NB4 (cell line): ENCODE measurements at regions not wholly inside any gene's neighbourhood (a gene's known extent, or its start where the extent isn't known, plus 50 kb on each side); places are given as distances from the start of the nearest gene placed in this dataset.

Experiments
- DNase-seq: peaks from one replicate; pipeline ENCODE4 v3.0.0; 2010; ENCODE audit warnings: low read depth
- H3K4me3 ChIP-seq: one replicate; pipeline ENCODE4 v1.5.1; 2011; ENCODE audit warnings: mild to moderate bottlenecking, low read depth, low read length, moderate library complexity
- CTCF ChIP-seq: IDR thresholded peaks from one replicate; pipeline ENCODE4 v1.5.1; 2012; ENCODE audit warnings: low read depth, low read length
- MYC ChIP-seq: IDR thresholded peaks from 2 replicates; pipeline ENCODE4 v1.6.1; 2011; ENCODE audit warnings: low read depth, low read length
- POLR2A ChIP-seq: IDR thresholded peaks from 2 replicates; pipeline ENCODE4 v1.6.1; 2011; ENCODE audit warnings: mild to moderate bottlenecking; ENCODE audit not compliant: insufficient read length; ENCODE audit errors: extremely low read depth
- TF ChIP-seq, protein P1 (sequence below): IDR thresholded peaks from 2 replicates; pipeline ENCODE4 v1.6.1; 2011; ENCODE audit warnings: low read depth, low read length

GRCh38 chr11:120055646-120056045 lies 82.3 kb downstream of the TRIM29 start:
- no peak for DNase-seq
- TF ChIP-seq CTCF (no peak), POLR2A (no peak), MYC (no peak)
- TF ChIP-seq, protein P1, sequence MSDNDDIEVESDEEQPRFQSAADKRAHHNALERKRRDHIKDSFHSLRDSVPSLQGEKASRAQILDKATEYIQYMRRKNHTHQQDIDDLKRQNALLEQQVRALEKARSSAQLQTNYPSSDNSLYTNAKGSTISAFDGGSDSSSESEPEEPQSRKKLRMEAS: no peak
- no peak overlapping the region for H3K4me3 ChIP-seq

- no peak for TF ChIP-seq CTCF
- TF ChIP-seq, protein P1: no peak
- no peak for TF ChIP-seq MYC
- no peak for DNase-seq
- H3K4me3 ChIP-seq: no peak overlapping the region
Measured at GRCh38 chr11:120054753-120055045, 83.2 kb downstream of the TRIM29 start.

- H3K4me3 ChIP-seq: no peak overlapping the region
- TF ChIP-seq POLR2A (no peak), MYC (no peak), CTCF (no peak)
- TF ChIP-seq, protein P1: no peak
- DNase-seq: no peak
Measured at GRCh38 chr11:120054016-120054752, 83.7 kb downstream of the TRIM29 start.

DNA sequence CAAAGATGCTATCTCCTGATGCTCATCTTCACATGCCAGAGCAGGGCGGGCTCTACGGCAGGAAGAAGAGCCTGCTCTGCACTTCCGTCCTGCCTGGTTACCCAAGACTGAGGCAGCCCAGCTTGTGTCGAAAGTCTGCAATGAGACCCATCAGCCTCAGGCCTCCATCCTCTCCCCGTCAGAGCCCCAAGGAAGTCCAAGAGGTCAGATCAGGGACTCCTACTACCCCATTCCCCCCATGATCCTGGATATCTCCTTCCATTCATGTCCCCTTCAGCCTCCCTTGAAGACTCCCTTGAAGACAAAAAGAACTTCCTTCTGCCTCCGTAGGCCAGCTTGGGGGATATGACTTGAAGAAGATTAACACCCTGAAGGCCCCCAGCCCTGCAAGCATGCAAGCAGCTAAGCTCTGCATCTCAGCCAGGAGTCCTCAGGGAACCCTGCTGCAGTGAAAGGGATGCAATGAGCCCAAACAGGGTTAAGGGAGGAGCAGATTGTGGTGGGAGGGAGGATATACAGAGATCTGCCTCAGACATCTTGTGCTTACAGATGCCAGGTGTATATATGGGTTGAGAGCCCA lies 85.6 kb downstream of the TRIM29 start:
- DNase-seq: no peak
- no peak overlapping the region for H3K4me3 ChIP-seq

GRCh38 chr11:120044011-120044675 lies 93.8 kb downstream of the TRIM29 start:
- H3K4me3 ChIP-seq: no peak overlapping the region

More for the DNA sequence above, 85.6 kb downstream of the TRIM29 start:
- no peak for TF ChIP-seq MYC
- no peak for TF ChIP-seq POLR2A
- TF ChIP-seq CTCF: no peak
- TF ChIP-seq, protein P1: no peak

More at GRCh38 chr11:120044011-120044675, 93.8 kb downstream of the TRIM29 start:
- DNase-seq: no peak
- no peak for TF ChIP-seq POLR2A
- no peak for TF ChIP-seq MYC
- TF ChIP-seq, protein P1: no peak
- TF ChIP-seq CTCF: no peak
